Gastroesophageal sphincter (tissue), 4 donors: ENCODE measurements at regions not wholly inside any gene's neighbourhood (a gene's known extent, or its start where the extent isn't known, plus 50 kb on each side); places are given as distances from the start of the nearest gene placed in this dataset.

Experiments
- ATAC-seq: fragments of 150-250 bp; one replicate; pipeline ENCODE4 v1.9.1; 2016; ENCODE audit warnings: mild to moderate bottlenecking, moderate library complexity
- H3K27ac ChIP-seq, 4 donors: fragments of 200-600 bp; sonication (generic) in 3 of 4; 1 replicate in 3 of 4; 2 replicates in 1 of 4; pipeline ENCODE4 v1.5.1; 2016 to 2019
- H3K27me3 ChIP-seq: fragments of 200-600 bp; sonication (generic); one replicate; pipeline ENCODE4 v1.5.1; 2019
- H3K36me3 ChIP-seq, 2 donors: fragments of 200-600 bp; sonication (generic); one replicate each; pipeline ENCODE4 v1.5.1; 2019; ENCODE audit warnings: control low read depth in 1 of 2
- H3K4me1 ChIP-seq, 3 donors: fragments of 200-600 bp; sonication (generic); 1 replicate in 2 of 3; 2 replicates in 1 of 3; pipeline ENCODE4 v1.5.1; 2016 to 2019; ENCODE audit warnings: control low read depth in 2 of 3
- H3K4me3 ChIP-seq, 2 donors: fragments of 200-600 bp; sonication (generic); one replicate each; pipeline ENCODE4 v1.5.1; 2019; ENCODE audit warnings: mild to moderate bottlenecking in 1 of 2, moderate library complexity in 1 of 2
- H3K9me3 ChIP-seq, 3 donors: fragments of 200-600 bp; sonication (generic); one replicate each; pipeline ENCODE4 v1.5.1; 2017 to 2019; ENCODE audit warnings: control low read depth in 2 of 3
- CTCF ChIP-seq, 4 experiments: fragments of 200-600 bp in 2 of 4; fragments of 450-650 bp in 2 of 4; sonication (generic) in 1 of 4; IDR thresholded peaks; one replicate each; pipeline ENCODE4 v1.5.1; 2017 to 2019; ENCODE audit warnings: antibody characterized with exemption in 4 of 4, mild to moderate bottlenecking in 2 of 4, moderate library complexity in 2 of 4
- EP300 ChIP-seq: sonication (generic); formaldehyde crosslinking; IDR thresholded peaks from one replicate; pipeline ENCODE4 v1.6.1; 2017; ENCODE audit warnings: antibody characterized with exemption, mild to moderate bottlenecking
- POLR2A ChIP-seq, 2 donors: fragments of 450-650 bp; IDR thresholded peaks; one replicate each; pipeline ENCODE4 v1.6.1; 2017; ENCODE audit warnings: antibody characterized with exemption in 2 of 2, mild to moderate bottlenecking in 2 of 2, moderate library complexity in 1 of 2
- POLR2AphosphoS5 ChIP-seq: sonication (generic); formaldehyde crosslinking; IDR thresholded peaks from one replicate; pipeline ENCODE4 v1.6.1; 2017; ENCODE audit warnings: antibody characterized with exemption
- WGBS, 2 donors: methylation state at CpG; one replicate each; pipeline ENCODE4 v1.1.5; 2018; ENCODE audit warnings: low coverage in 1 of 2; 5-methylcytosine and 5-hydroxymethylcytosine counted together
- small RNA-seq, 4 donors: library from RNA; depleted of rRNA; stranded (forward); fragments of <200 nt; gene quantifications; one replicate each; pipeline ENCODE3, GENCODE V24; 2016

GRCh38 chr10:35696392-35697287, 54.5 kb upstream of the FZD8 start:
- WGBS, 2 donors = 68 to 73% methylated on average over 5 of the region's 5 CpGs
- Histone ChIP-seq H3K4me1 (no peaks in the 10 kb centered on the region), H3K36me3 (no peaks in the 10 kb centered on the region), H3K27me3 (peaks cover 9% of the 10 kb centered on the region), H3K27ac (no peak overlapping the region), H3K4me3 (no peak overlapping the region), H3K9me3 (no peaks in the 10 kb centered on the region)
- ATAC-seq = no peak
- TF ChIP-seq POLR2AphosphoS5 (no peak), CTCF (IDR thresholded peaks at IDR 0.05) (no peak), EP300 (no peak), POLR2A (IDR thresholded peaks at IDR 0.05) (no peak)

- TF ChIP-seq CTCF (IDR thresholded peaks at IDR 0.05) (no peak), POLR2AphosphoS5 (no peak), POLR2A (IDR thresholded peaks at IDR 0.05) (no peak), EP300 (no peak)
- WGBS, 2 donors = 93% methylated on average over 5 to 6 of the region's 6 CpGs
- Histone ChIP-seq H3K27me3 (peaks cover 12% of the 10 kb centered on the region), H3K27ac (no peak overlapping the region), H3K36me3 (no peaks in the 10 kb centered on the region), H3K4me3 (no peak overlapping the region), H3K9me3 (no peaks in the 10 kb centered on the region), H3K4me1 (no peaks in the 10 kb centered on the region)
- no peak for ATAC-seq
These were observed 51.7 kb upstream of the FZD8 start for GRCh38 chr10:35693800-35694199.

Small RNA genes lying in the stretch of these regions (small RNA-seq; reads per million reads assigned to genes)
- gene RF00019 (0 reads per million in 4 donors), gene RF00561 (0 reads per million in 4 donors)
